ENCODE measurements at regions not wholly inside any gene's neighbourhood (a gene's known extent, or its start where the extent isn't known, plus 50 kb on each side); places are given as distances from the start of the nearest gene placed in this dataset.

- no peak for DNase-seq (ENCODE audit: low spot score)
These were observed 51.0 kb upstream of the BARX2 start for GRCh38 chr11:129324533-129325175.

GRCh38 chr11:129323896-129324502, 51.6 kb upstream of the BARX2 start:
- peak; percentile 62 for DNase-seq (ENCODE audit: low spot score)

GRCh38 chr11:129322941-129323340, 52.7 kb upstream of the BARX2 start:
- DNase-seq (ENCODE audit: low spot score) = no peak

- no peak for DNase-seq (ENCODE audit: low spot score)
These were observed 54.6 kb upstream of the BARX2 start for GRCh38 chr11:129321076-129321475.

- no peak for DNase-seq (ENCODE audit: low spot score)
These were observed 55.2 kb upstream of the BARX2 start for GRCh38 chr11:129320494-129320893.

- DNase-seq (ENCODE audit: low spot score) = no peak
These were observed 55.9 kb upstream of the BARX2 start for GRCh38 chr11:129319751-129320150.

- DNase-seq (ENCODE audit: low spot score) = no peak
These were observed 56.4 kb upstream of the BARX2 start for GRCh38 chr11:129319201-129319600.

GRCh38 chr11:129317571-129317970, 58.1 kb upstream of the BARX2 start:
- no peak for DNase-seq (ENCODE audit: low spot score)

- DNase-seq (ENCODE audit: low spot score) = no peak
These were observed 58.9 kb upstream of the BARX2 start for GRCh38 chr11:129316781-129317180.

GRCh38 chr11:129315781-129316579, 59.7 kb upstream of the BARX2 start:
- no peak for DNase-seq (ENCODE audit: low spot score)

GRCh38 chr11:129314371-129314770, 61.3 kb upstream of the BARX2 start:
- no peak for DNase-seq (ENCODE audit: low spot score)

- DNase-seq (ENCODE audit: low spot score) = no peak
These were observed 61.9 kb upstream of the BARX2 start for GRCh38 chr11:129313541-129314297.

- DNase-seq (ENCODE audit: low spot score) = peak; percentile 43
These were observed 62.7 kb upstream of the BARX2 start for GRCh38 chr11:129312730-129313503.

GRCh38 chr11:129308241-129308865, 67.3 kb upstream of the BARX2 start:
- no peak for DNase-seq (ENCODE audit: low spot score)

GRCh38 chr11:129307162-129307561, 68.5 kb upstream of the BARX2 start:
- no peak for DNase-seq (ENCODE audit: low spot score)

- no peak for DNase-seq (ENCODE audit: low spot score)
These were observed 73.1 kb upstream of the BARX2 start for GRCh38 chr11:129302386-129303101.

- no peak for DNase-seq (ENCODE audit: low spot score)
These were observed 75.5 kb upstream of the BARX2 start for GRCh38 chr11:129300099-129300498.

- no peak for DNase-seq (ENCODE audit: low spot score)
These were observed 76.7 kb upstream of the BARX2 start for GRCh38 chr11:129298988-129299387.

GRCh38 chr11:129295746-129296145, 79.9 kb upstream of the BARX2 start:
- DNase-seq (ENCODE audit: low spot score) = no peak

GRCh38 chr11:129292771-129293170, 82.9 kb upstream of the BARX2 start:
- DNase-seq (ENCODE audit: low spot score) = no peak

GRCh38 chr11:129292092-129292491, 83.6 kb upstream of the BARX2 start:
- no peak for DNase-seq (ENCODE audit: low spot score)

Measured in Ammon's horn (tissue), 1 donor.